Dermis microvascular lymphatic vessel endothelial cell (primary cell): ENCODE measurements at regions not wholly inside any gene's neighbourhood (a gene's known extent, or its start where the extent isn't known, plus 50 kb on each side); places are given as distances from the start of the nearest gene placed in this dataset.
"Not testable (repeated sequence)": the region's sequence is repeated elsewhere in the genome, so short reads cannot be mapped to it uniquely, and the experiment has no call there.

ENCODE experiments used
- DNase-seq, 2 donors: peaks; one replicate each; pipeline versions ENCODE4 v3.0.0 to v3.0.0-alpha.2; 2010; ENCODE audit warnings: low read depth in 2 of 2

GRCh38 chr13:63297163-63297562, 1881.5 kb upstream of the PCDH20 start:
- no peak for DNase-seq

- no peak for DNase-seq
Measured at GRCh38 chr13:63291701-63292100, 1876.1 kb upstream of the PCDH20 start.

- DNase-seq = no peak
Measured at GRCh38 chr13:63288576-63288975, 1872.9 kb upstream of the PCDH20 start.

- DNase-seq = no peak
Measured at GRCh38 chr13:63287926-63288325, 1872.3 kb upstream of the PCDH20 start.

DNA sequence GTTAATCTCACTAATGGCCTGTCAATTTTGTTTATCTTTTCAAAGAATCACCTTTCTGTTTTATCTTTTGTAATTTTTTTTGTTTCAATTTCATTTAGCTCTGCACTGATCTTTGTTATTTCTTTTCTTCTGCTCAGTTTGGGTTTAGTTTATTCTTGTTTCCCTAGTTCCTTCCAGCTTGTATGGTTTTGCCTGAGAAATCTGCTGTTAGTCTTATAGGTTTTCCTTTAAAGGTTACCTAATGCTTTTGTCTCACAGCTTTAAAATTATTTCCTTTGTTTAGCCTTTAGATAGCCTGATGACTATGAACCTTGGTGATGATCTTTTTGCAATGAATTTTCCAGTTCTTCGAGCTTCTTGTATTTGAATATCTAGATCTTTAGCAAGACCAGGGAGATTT, 1869.8 kb upstream of the PCDH20 start:
- DNase-seq = no peak

GRCh38 chr13:63279136-63279535, 1863.5 kb upstream of the PCDH20 start:
- no peak for DNase-seq

- DNase-seq = no peak
Measured at GRCh38 chr13:63274772-63275171, 1859.1 kb upstream of the PCDH20 start.

DNA sequence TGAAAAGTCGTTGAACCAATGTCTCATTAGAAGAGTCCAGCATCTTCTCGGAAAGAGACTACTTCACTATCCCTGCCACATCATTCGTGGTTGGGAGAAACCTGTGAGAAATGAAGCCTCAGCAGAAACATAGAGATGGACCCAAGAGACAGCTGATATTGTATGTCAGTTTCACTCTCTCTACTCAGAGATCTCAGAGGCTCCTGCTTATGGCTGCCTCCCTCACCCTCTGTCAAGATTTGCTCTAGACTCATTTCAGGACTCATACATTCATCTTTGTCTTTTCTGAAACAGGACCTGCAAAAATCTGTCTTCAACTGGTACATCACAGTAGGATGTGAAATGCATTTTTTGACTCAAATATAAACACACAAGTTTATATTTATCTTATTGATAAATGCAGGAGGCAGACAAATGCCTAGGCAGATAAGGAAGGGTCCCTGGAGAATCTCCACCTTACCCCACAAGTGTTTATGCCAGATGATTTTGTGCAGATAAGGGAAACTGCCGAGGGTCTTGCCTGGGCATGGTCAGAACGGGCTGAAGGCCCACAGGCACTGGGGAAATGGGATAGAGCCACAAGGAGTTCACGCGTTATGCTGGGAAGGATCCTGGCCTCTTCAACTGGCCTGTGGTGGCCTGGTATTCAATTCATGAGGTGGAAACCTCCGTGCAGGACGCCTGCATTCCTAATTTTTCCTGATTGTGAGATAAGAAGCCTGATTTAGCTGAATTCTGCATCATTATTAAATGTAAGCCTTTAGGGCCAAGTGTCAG, 1834.0 kb upstream of the PCDH20 start:
- DNase-seq = no peak

DNA sequence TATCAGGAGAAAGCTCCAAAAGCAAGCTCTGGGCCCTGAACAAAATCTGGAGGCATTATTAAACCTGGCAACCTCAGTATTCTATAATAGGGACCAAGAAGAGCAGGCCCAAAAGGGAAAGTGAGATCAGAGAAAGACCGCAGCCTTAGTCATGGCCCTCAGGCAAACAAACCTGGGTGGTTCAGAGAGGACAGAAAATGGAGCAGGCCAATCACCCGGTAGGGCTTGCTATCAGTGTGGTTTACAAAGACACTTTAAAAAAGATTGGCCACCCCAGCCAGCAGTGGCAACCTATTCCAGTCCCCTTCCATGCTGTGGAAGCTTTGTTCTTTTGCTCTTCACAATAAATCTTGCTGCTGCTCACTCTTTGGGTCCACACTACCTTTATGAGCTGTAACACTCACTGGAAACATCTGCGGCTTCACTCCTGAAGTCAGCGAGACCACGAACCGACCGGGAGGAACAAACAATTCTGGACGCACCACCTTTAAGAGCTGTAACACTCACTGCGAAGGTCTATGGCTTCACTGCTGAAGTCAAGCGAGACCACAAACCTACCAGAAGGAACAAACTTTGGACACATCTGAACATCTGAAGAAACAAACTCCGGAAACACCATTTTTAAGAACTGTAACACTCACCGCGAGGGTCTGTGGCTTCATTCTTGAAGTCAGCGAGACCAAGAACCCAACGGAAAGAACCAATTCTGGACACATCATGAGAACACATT, 1821.2 kb upstream of the PCDH20 start:
- DNase-seq = not testable (repeated sequence)

DNA sequence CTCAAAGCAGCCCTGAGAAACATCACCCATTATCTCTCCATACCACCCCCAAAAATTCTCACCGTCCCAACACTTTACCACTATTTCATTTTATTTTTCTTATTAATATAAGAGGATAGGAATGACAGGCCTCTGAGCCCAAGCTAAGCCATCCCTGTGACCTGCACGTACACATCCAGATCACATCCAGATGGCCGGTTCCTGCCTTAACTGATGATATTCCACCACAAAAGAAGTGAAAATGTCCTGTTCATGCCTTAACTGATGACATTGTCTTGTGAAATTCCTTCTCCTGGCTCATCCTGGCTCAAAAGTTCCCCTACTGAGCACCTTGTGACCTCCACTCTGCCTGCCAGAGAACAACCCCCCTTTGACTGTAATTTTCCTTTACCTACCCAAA, 1802.9 kb upstream of the PCDH20 start:
- not testable (repeated sequence) for DNase-seq

- no peak for DNase-seq
Measured at GRCh38 chr13:63209330-63210017, 1793.8 kb upstream of the PCDH20 start.

DNA sequence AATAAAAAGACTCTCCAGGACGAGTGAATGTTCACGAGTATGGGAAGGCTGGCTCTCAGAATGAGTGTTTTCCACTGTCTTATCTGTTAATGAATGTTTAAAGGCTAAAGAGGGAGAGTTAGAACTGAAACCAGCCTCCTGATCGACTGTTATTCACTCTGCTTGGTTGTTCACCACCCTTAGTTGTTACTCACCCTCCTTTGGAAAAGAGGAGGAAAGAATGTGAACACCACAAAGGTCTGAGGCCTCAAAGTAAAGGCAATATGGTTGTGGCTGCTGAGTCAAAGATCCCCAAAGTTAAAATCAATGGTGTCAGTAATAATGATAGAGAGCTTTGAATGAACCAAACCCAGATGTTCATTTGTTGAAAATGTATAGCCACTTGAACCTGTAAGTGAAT, 1793.2 kb upstream of the PCDH20 start:
- DNase-seq = no peak

- no peak for DNase-seq
Measured at GRCh38 chr13:63206461-63206860, 1790.8 kb upstream of the PCDH20 start.

GRCh38 chr13:63201493-63201892, 1785.8 kb upstream of the PCDH20 start:
- DNase-seq = no peak

DNA sequence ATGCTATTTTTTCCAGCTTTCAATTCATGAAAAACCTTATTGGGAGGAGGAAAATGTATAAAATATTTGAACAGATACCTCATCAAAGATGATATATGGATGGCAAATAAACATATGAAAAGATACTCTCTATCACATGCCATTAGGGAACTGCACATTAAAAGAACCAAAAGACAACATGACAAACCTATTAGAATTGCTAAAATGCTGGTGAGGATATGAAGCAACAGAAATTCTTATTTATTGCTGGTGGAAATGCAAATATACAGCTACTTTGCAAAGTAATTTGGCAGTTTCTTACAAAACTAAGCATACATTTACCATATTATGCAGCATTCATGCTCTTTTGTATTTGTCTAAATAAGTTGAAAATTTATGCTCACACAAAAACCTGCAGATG, 1783.9 kb upstream of the PCDH20 start:
- DNase-seq = no peak

DNA sequence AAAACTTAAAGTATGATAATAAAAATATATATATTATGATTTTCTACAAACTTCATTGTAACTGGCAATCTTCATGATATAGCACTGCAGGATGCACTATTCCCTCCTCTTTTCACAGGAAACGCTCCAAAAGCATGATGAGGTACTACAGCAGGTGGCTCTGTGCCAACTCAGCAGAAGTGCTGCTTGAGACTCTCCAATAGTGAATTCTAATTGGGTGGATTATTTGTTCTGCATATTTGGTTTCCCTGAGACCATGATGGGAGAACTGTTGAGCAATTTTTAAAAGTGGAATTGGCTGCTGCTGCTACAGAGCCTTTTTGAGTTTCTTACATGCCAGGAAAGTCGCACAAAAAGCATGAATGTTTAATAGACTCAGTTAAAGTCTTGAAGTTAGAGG, 1782.4 kb upstream of the PCDH20 start:
- DNase-seq = no peak

GRCh38 chr13:63195726-63196125, 1780.1 kb upstream of the PCDH20 start:
- DNase-seq = no peak

GRCh38 chr13:63190742-63191141, 1775.1 kb upstream of the PCDH20 start:
- no peak for DNase-seq

DNA sequence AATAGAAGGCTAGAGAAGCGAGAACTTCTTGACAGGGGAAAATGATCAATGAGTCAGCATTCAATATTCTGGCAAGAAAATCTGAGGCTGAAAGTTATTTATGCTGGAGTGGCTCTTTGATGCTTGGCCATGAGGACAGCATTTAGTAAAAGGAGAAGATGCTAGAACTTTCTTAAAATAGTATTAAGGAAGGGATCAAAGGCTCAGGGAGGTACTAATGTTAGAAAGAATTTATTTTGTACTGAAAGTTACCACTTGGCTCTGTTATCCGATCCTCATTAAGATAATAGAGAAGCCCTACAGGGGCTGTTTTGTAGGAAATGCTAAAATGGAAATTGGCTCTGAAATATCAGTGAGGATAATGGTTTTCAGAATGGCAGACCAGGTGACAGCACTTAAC, 1774.6 kb upstream of the PCDH20 start:
- no peak for DNase-seq

DNA sequence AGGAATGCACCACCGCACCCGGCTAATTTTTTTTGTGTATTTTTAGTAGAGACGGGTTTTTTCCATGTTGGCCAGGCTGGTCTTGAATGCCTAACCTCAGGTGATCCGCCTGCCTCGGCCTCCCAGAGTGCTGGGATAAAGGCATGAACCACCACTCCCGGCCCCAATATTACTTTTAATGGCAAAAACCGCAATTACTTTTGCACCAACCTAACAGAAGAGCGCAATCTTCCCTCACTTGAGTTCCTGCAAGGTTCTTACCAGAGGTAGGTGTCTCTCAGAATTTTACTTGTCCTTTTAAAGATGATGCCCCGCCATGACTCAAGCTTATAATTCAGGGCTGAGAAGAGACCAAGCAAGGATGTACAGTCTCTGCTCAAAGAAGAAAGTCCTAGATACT, 1774.1 kb upstream of the PCDH20 start:
- DNase-seq = no peak

GRCh38 chr13:63184693-63185092, 1769.0 kb upstream of the PCDH20 start:
- DNase-seq = no peak

DNA sequence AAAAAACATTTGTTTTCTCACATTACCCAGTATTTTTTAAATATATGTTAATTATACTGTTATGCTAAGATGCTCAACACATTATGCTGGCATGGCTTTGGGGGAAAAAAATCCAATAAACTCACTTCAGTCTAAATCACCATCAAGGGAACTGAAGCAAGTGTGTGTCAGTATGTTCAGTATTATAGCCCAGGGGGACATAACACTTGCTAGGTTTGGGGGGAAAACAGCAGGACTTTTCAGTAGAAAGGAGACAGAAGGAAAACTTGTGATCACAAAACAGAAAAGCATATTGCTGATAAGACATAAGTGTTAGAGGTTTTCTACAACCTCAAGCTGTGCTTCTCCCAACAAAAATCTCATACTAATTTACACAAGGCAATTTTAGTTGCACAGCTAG, 1759.9 kb upstream of the PCDH20 start:
- DNase-seq = no peak
